HG03095 (cell line): ENCODE measurements at regions not wholly inside any gene's neighbourhood (a gene's known extent, or its start where the extent isn't known, plus 50 kb on each side); places are given as distances from the start of the nearest gene placed in this dataset.

ENCODE experiments used
- ATAC-seq: cut with Tn5 transposase; IDR thresholded peaks from one replicate; pipeline ENCODE4 v1.9.1; 2021; ENCODE audit warnings: moderate library complexity; ENCODE audit not compliant: unreplicated experiment

GRCh38 chr5:147036691-147037245, 158.2 kb upstream of the PPP2R2B start:
- no peak for ATAC-seq

DNA sequence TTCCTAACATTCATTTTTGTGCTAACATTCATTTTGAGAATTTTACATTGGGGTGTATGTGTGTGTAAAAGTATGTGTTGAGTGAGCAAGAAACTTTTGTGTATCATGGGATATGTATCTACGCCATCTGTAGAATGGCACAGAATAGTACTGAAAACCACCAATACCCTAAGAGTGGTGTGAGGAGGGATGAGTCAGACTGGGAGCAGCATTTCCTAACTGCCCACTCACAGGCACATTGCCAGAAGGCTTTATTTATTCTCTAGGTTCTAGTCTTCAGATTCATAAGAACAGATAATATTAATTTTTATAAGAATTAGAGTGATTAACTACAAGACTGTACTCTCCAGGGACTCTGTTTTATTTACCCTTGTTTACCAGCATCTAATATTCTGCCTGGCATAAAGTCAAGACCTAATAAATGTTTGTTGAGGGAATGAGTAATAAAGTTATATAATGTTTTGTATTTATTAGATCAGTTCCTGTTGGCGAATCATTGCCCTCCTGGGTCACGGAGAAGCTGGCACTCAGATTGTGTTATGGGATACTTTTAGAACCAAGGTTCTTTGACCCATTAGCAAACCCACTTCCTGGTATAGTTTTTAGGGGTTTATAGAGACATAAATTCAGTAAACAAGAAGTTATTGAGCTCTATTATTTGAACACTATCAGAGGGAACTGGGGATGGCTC, 159.1 kb upstream of the PPP2R2B start:
- no peak for ATAC-seq

DNA sequence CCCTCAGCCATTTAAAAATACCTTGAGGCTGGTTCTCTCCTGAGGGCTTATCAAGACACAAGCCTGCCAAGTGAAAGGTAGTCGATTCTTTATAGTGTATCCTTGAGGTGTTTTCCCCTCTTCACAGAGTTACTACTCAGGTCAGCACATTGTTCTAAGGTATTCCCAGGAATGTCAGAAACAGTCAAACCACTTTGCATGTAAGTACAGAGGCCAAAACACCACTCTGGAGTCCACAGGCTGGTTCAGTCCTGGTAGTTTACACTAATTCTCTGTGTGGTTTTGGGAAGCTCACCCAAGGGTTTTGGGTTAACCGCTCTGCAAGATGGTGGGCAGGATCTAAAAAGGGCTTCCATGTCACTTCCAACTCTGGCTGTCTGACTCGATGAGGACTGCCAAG, 162.3 kb upstream of the PPP2R2B start:
- ATAC-seq = no peak

GRCh38 chr5:147044572-147045273, 166.2 kb upstream of the PPP2R2B start:
- ATAC-seq = no peak

DNA sequence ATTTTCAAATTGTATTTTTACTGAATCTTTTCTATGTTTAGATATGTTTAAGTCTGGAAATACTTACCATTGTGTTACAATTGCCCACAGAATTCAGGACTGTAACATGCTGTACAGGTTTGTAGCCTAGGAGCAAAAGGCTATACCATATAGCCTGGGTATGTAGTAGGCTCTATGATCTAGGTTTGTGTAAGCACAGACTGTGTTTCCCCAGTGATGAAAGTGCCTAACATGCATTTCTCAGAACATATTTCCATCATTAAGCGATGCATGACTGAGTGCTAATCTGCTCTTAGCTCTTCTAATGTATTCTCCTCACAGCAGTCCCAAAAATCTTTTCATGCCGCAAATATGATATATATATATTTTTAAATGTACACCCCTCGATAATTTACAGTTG, 166.7 kb upstream of the PPP2R2B start:
- no peak for ATAC-seq

- ATAC-seq = no peak
Observed at GRCh38 chr5:147046281-147046680, 167.7 kb upstream of the PPP2R2B start.

DNA sequence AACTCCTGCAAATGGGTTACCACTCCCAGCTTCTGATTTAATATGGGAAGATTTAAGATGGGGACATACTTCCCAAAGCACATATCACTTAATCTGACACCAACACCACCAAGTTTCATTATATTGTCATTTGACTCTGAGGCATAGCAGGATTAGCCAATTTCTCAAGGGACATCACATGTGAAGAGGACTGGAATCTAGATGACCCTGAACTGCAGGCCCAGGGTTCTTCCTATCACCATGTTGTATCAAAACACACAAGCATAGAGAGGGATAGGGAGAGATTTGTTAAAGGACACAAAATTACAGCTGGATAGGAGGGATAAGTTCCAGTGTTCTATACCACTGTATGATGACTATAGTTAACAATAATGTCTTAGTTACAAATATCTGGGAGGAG, 168.3 kb upstream of the PPP2R2B start:
- no peak for ATAC-seq

- ATAC-seq = no peak
Observed at GRCh38 chr5:147049764-147050163, 171.2 kb upstream of the PPP2R2B start.

DNA sequence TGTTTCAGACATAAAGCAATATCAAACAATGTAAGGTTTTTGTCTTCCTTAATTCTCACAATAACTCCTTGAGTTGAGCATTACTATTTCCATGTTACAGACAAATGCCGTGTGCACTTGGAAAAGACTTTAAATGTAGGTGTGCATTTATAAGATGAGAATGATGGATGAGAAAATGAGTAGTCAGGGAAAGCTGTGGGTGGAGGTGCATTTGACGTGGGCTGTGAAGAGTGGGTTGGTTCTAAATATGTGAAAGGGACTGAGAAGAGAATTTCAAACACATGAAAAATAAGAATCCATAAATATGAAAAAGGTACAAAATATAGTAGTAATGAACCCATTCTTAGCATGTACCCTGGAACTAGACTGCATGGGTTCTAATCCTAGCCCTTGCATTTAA, 171.6 kb upstream of the PPP2R2B start:
- ATAC-seq = no peak

DNA sequence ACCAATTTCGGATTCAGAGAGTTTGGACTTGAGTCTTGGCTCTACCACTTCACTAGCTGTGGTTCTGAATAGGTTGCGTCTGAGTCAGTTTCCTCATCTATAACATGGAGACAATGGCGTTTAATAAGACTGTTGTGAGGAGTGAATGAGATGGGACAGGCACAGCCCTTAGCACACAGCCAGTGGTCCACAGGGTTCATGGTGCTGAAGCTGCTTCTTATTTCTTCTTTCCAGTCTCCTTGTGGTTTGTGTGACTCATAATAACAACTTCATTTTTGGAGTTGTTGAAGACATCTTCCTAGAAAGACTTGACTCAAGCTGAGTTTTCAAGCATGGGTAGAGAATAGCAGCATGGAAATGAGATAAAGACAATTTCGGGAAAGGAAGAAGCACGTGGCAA, 172.6 kb upstream of the PPP2R2B start:
- no peak for ATAC-seq

DNA sequence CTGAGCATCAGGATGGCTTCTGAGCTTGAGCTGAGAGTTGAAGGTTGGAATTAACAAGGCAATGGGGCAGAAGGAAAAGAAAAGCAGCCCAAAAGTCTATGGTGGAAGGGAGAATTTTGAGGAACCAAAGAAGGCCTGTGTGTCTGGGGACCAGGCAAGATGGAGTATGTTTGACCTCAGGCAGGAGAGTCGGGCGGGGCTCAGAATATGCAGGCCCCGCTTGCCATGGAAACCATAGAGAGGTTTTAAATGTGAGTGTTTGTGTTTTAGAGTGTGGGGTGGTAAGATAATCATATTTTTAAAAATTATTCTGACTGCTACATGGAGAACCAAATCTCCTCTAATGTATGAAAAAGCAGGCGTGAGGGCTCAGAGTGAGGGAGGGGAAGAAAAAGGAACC, 174.0 kb upstream of the PPP2R2B start:
- no peak for ATAC-seq

GRCh38 chr5:147055089-147055826, 176.7 kb upstream of the PPP2R2B start:
- ATAC-seq = no peak

DNA sequence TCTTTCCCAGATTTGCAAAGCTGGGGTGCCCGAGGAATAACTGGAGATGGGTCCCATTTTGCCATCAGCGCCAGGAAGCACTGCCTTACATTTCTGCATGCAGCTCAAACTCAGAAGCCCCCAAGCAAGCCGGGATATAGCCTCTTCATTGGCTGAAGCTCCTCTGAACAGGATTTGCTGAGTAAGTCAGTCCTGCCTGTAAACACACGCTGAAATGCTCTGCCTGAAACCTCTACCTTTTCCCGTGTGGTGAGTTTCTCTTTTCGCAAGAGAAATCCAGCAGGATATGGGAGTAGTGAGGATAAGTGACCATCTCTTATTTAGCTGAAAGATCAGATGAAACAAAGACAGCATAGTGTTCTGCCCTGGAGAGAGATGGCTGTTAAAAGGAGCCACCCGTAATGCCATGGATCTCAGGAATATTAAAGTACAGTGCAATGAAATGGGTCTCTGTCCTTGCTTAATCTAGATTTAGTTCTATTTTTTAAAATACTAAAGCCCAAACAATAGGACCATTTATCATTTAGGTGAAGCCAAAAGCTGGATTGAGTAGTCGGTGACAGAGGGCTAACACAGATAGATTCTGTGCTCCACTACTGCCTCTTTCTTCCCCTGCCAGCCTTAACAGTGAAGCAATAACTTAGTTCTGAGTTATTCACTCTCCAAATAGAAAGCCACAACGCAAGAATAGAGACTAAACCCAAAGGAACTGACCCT, 177.5 kb upstream of the PPP2R2B start:
- no peak for ATAC-seq

GRCh38 chr5:147057051-147057450, 177.8 kb upstream of the STK32A start:
- no peak for ATAC-seq

DNA sequence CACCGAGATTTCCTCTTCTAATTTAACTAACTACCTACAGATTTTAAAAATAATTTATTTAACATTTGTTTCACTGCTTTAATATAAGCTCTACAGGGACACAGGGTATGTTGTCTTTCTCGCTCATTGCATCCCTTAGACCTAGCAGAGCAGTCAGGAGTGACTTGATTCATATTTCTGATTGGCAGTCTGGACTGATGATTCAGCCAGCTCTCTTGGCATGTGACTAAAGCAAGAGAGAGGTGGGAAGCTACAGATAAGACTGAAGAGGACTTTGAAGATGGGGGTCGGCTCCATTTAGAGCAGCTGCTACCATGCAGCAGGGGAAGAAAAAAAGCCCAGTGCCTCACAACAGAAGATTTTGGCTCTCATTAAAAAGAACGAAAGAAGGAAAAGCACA, 173.4 kb upstream of the STK32A start:
- ATAC-seq = no peak

- ATAC-seq = no peak
Observed at GRCh38 chr5:147062427-147062826, 172.4 kb upstream of the STK32A start.

- no peak for ATAC-seq
Observed at GRCh38 chr5:147063943-147064342, 170.9 kb upstream of the STK32A start.

DNA sequence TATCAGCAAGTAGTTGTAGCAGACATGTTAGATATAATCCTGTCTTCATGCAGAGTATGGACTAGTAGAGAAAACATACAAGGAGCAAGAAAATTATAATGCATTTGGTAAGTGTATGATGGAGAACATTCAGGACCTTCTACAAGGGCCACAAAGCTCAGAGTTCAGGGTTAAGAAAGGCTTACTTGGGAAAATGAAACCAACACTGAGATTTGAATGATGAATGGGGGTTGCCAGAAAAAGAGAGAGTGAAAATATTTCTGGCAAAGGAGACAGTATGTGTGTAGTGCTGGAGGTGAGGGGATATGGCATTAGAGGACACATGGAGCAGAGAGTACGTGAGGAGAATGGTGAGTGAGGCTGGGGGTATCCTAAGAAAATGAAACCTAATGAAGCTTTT, 169.8 kb upstream of the STK32A start:
- ATAC-seq = peak; percentile 56

- no peak for ATAC-seq
Observed at GRCh38 chr5:147068998-147069397, 165.8 kb upstream of the STK32A start.

- no peak for ATAC-seq
Observed at GRCh38 chr5:147072622-147073021, 162.2 kb upstream of the STK32A start.

DNA sequence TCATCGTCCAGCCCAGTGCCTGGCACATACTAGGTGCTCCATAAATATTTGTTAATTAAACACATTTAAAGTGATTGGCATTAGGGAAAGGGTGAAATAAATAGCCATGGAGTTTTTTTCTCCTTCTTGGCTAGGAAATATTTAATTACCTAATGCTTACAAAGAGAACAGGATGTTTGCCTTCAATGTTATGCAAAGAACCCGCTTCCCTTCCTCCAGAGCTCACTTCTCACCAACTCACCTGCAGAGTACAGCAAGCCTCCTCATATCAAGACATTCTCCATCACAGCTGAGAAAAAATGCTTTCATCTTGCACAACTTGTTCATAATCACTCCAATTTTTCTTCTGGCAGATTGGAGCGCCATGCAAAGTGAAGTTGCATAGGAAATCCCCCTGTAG, 161.7 kb upstream of the STK32A start:
- ATAC-seq = no peak
